ENCODE measurements at regions not wholly inside any gene's neighbourhood (a gene's known extent, or its start where the extent isn't known, plus 50 kb on each side); places are given as distances from the start of the nearest gene placed in this dataset.

GRCh38 chr1:73953586-73953985 is 244.4 kb downstream of the LRRIQ3 start:
- Histone ChIP-seq H3K9me3 (ENCODE audit: control insufficient read depth in 3 of 3, low read length in 3 of 3) (no peaks in the 10 kb centered on the region), H3K4me3 (ENCODE audit: low read length in 3 of 3) (no peak overlapping the region), H3K27me3 (ENCODE audit: control insufficient read depth in 3 of 3, insufficient read depth in 3 of 3, low read length in 3 of 3) (no peaks in the 10 kb centered on the region), H3K36me3 (ENCODE audit: control insufficient read depth in 3 of 3, insufficient read depth in 3 of 3, low read length in 3 of 3) (no peaks in the 10 kb centered on the region), H3K27ac (ENCODE audit: low read depth, low read length) (no peak overlapping the region), H3K4me1 (ENCODE audit: control insufficient read depth in 3 of 3, insufficient read depth in 3 of 3, low read length in 3 of 3) (no peaks in the 10 kb centered on the region), H3K9ac (ENCODE audit: low read depth in 1 of 3, low read length in 3 of 3) (no peak overlapping the region)

GRCh38 chr1:73953186-73953585 is 244.8 kb downstream of the LRRIQ3 start:
- Histone ChIP-seq H3K27ac (ENCODE audit: low read depth, low read length) (no peak overlapping the region), H3K4me3 (ENCODE audit: low read length in 3 of 3) (no peak overlapping the region), H3K4me1 (ENCODE audit: control insufficient read depth in 3 of 3, insufficient read depth in 3 of 3, low read length in 3 of 3) (no peaks in the 10 kb centered on the region), H3K27me3 (ENCODE audit: control insufficient read depth in 3 of 3, insufficient read depth in 3 of 3, low read length in 3 of 3) (no peaks in the 10 kb centered on the region), H3K9ac (ENCODE audit: low read depth in 1 of 3, low read length in 3 of 3) (no peak overlapping the region), H3K9me3 (ENCODE audit: control insufficient read depth in 3 of 3, low read length in 3 of 3) (no peaks in the 10 kb centered on the region), H3K36me3 (ENCODE audit: control insufficient read depth in 3 of 3, insufficient read depth in 3 of 3, low read length in 3 of 3) (no peaks in the 10 kb centered on the region)

- no peaks in the 10 kb centered on the region for H3K27me3 ChIP-seq (ENCODE audit: control insufficient read depth in 3 of 3, insufficient read depth in 3 of 3, low read length in 3 of 3)
- H3K9ac ChIP-seq (ENCODE audit: low read depth in 1 of 3, low read length in 3 of 3), result no peak overlapping the region
- no peaks in the 10 kb centered on the region for H3K4me1 ChIP-seq (ENCODE audit: control insufficient read depth in 3 of 3, insufficient read depth in 3 of 3, low read length in 3 of 3)
- no peaks in the 10 kb centered on the region for H3K9me3 ChIP-seq (ENCODE audit: control insufficient read depth in 3 of 3, low read length in 3 of 3)
- no peaks in the 10 kb centered on the region for H3K36me3 ChIP-seq (ENCODE audit: control insufficient read depth in 3 of 3, insufficient read depth in 3 of 3, low read length in 3 of 3)
- no peak overlapping the region for H3K4me3 ChIP-seq (ENCODE audit: low read length in 3 of 3)
- H3K27ac ChIP-seq (ENCODE audit: low read depth, low read length), result no peak overlapping the region
Measured at GRCh38 chr1:73948055-73948454, 249.9 kb downstream of the LRRIQ3 start.

- Histone ChIP-seq H3K9ac (ENCODE audit: low read depth in 1 of 3, low read length in 3 of 3) (no peak overlapping the region), H3K4me3 (ENCODE audit: low read length in 3 of 3) (no peak overlapping the region), H3K27ac (ENCODE audit: low read depth, low read length) (no peak overlapping the region), H3K36me3 (ENCODE audit: control insufficient read depth in 3 of 3, insufficient read depth in 3 of 3, low read length in 3 of 3) (no peaks in the 10 kb centered on the region), H3K9me3 (ENCODE audit: control insufficient read depth in 3 of 3, low read length in 3 of 3) (no peaks in the 10 kb centered on the region), H3K4me1 (ENCODE audit: control insufficient read depth in 3 of 3, insufficient read depth in 3 of 3, low read length in 3 of 3) (no peaks in the 10 kb centered on the region), H3K27me3 (ENCODE audit: control insufficient read depth in 3 of 3, insufficient read depth in 3 of 3, low read length in 3 of 3) (no peaks in the 10 kb centered on the region)
Measured at GRCh38 chr1:73947009-73947408, 251.0 kb downstream of the LRRIQ3 start.

- Histone ChIP-seq H3K4me3 (ENCODE audit: low read length in 3 of 3) (no peak overlapping the region), H3K27me3 (ENCODE audit: control insufficient read depth in 3 of 3, insufficient read depth in 3 of 3, low read length in 3 of 3) (no peaks in the 10 kb centered on the region), H3K27ac (ENCODE audit: low read depth, low read length) (no peak overlapping the region), H3K36me3 (ENCODE audit: control insufficient read depth in 3 of 3, insufficient read depth in 3 of 3, low read length in 3 of 3) (no peaks in the 10 kb centered on the region), H3K9ac (ENCODE audit: low read depth in 1 of 3, low read length in 3 of 3) (no peak overlapping the region), H3K9me3 (ENCODE audit: control insufficient read depth in 3 of 3, low read length in 3 of 3) (no peaks in the 10 kb centered on the region), H3K4me1 (ENCODE audit: control insufficient read depth in 3 of 3, insufficient read depth in 3 of 3, low read length in 3 of 3) (no peaks in the 10 kb centered on the region)
Measured at GRCh38 chr1:73943270-73943669, 254.7 kb downstream of the LRRIQ3 start.

GRCh38 chr1:73930293-73930692 is 267.7 kb downstream of the LRRIQ3 start:
- no peaks in the 10 kb centered on the region for H3K27me3 ChIP-seq (ENCODE audit: control insufficient read depth in 3 of 3, insufficient read depth in 3 of 3, low read length in 3 of 3)

DNA sequence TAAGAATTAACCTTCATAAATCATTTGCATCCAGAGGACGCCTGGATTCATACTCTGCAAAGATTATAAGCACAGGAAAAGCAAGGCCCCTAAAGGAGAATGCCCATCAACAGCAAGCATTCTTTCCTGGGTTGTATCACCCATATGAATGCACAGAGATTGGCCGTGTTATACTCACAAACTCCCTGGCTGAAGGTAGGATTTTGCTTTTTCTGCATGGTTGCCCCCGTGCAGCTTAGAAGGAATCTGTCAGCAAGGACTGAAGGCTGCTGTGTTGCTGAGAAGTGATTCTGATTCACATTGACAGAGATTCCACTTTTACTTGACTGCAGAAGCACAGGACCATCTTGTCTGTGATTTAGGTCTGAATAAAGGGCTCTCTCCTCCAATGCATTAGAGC is 283.0 kb downstream of the LRRIQ3 start:
- H3K4me3 ChIP-seq (ENCODE audit: low read length in 3 of 3), result no peak overlapping the region
- no peaks in the 10 kb centered on the region for H3K36me3 ChIP-seq (ENCODE audit: control insufficient read depth in 3 of 3, insufficient read depth in 3 of 3, low read length in 3 of 3)
- H3K4me1 ChIP-seq (ENCODE audit: control insufficient read depth in 3 of 3, insufficient read depth in 3 of 3, low read length in 3 of 3), result no peaks in the 10 kb centered on the region

More at GRCh38 chr1:73930293-73930692, 267.7 kb downstream of the LRRIQ3 start:
- no peak overlapping the region for H3K4me3 ChIP-seq (ENCODE audit: low read length in 3 of 3)
- no peaks in the 10 kb centered on the region for H3K9me3 ChIP-seq (ENCODE audit: control insufficient read depth in 3 of 3, low read length in 3 of 3)
- no peak overlapping the region for H3K27ac ChIP-seq (ENCODE audit: low read depth, low read length)
- no peaks in the 10 kb centered on the region for H3K36me3 ChIP-seq (ENCODE audit: control insufficient read depth in 3 of 3, insufficient read depth in 3 of 3, low read length in 3 of 3)
- H3K9ac ChIP-seq (ENCODE audit: low read depth in 1 of 3, low read length in 3 of 3), result no peak overlapping the region
- H3K4me1 ChIP-seq (ENCODE audit: control insufficient read depth in 3 of 3, insufficient read depth in 3 of 3, low read length in 3 of 3), result no peaks in the 10 kb centered on the region

DNA sequence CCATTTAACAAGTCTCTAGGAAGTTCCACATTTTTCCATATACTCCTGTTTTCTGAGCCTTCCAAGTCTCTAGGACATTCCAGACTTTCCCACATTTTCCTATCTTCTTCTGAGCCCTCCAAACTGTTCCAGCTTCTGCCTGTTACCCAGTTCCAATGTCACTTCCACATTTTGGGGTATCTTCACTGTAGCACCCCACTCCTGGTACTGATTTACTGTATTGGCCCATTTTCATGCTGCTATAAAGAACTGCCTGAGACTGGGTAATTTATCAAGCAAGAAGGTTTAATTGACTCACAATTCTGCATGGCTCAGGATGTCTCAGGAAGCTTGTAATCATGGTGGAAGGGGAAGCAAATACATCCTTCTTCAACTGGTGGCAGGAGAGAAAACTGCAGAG is 285.0 kb downstream of the LRRIQ3 start:
- Histone ChIP-seq H3K27ac (ENCODE audit: low read depth, low read length) (no peak overlapping the region), H3K36me3 (ENCODE audit: control insufficient read depth in 3 of 3, insufficient read depth in 3 of 3, low read length in 3 of 3) (no peaks in the 10 kb centered on the region), H3K4me3 (ENCODE audit: low read length in 3 of 3) (no peak overlapping the region), H3K9me3 (ENCODE audit: control insufficient read depth in 3 of 3, low read length in 3 of 3) (no peaks in the 10 kb centered on the region), H3K9ac (ENCODE audit: low read depth in 1 of 3, low read length in 3 of 3) (no peak overlapping the region), H3K4me1 (ENCODE audit: control insufficient read depth in 3 of 3, insufficient read depth in 3 of 3, low read length in 3 of 3) (no peaks in the 10 kb centered on the region), H3K27me3 (ENCODE audit: control insufficient read depth in 3 of 3, insufficient read depth in 3 of 3, low read length in 3 of 3) (no peaks in the 10 kb centered on the region)

More for the DNA sequence above, 283.0 kb downstream of the LRRIQ3 start:
- Histone ChIP-seq H3K27ac (ENCODE audit: low read depth, low read length) (no peak overlapping the region), H3K9ac (ENCODE audit: low read depth in 1 of 3, low read length in 3 of 3) (no peak overlapping the region), H3K27me3 (ENCODE audit: control insufficient read depth in 3 of 3, insufficient read depth in 3 of 3, low read length in 3 of 3) (no peaks in the 10 kb centered on the region), H3K9me3 (ENCODE audit: control insufficient read depth in 3 of 3, low read length in 3 of 3) (no peaks in the 10 kb centered on the region)

- H3K36me3 ChIP-seq (ENCODE audit: control insufficient read depth in 3 of 3, insufficient read depth in 3 of 3, low read length in 3 of 3), result no peaks in the 10 kb centered on the region
- no peaks in the 10 kb centered on the region for H3K4me1 ChIP-seq (ENCODE audit: control insufficient read depth in 3 of 3, insufficient read depth in 3 of 3, low read length in 3 of 3)
- H3K9ac ChIP-seq (ENCODE audit: low read depth in 1 of 3, low read length in 3 of 3), result no peak overlapping the region
- no peak overlapping the region for H3K4me3 ChIP-seq (ENCODE audit: low read length in 3 of 3)
- H3K27me3 ChIP-seq (ENCODE audit: control insufficient read depth in 3 of 3, insufficient read depth in 3 of 3, low read length in 3 of 3), result no peaks in the 10 kb centered on the region
- no peak overlapping the region for H3K27ac ChIP-seq (ENCODE audit: low read depth, low read length)
- no peaks in the 10 kb centered on the region for H3K9me3 ChIP-seq (ENCODE audit: control insufficient read depth in 3 of 3, low read length in 3 of 3)
Measured at GRCh38 chr1:73911849-73912248, 286.1 kb downstream of the LRRIQ3 start.

GRCh38 chr1:73910466-73910865 is 287.5 kb downstream of the LRRIQ3 start:
- Histone ChIP-seq H3K4me1 (ENCODE audit: control insufficient read depth in 3 of 3, insufficient read depth in 3 of 3, low read length in 3 of 3) (no peaks in the 10 kb centered on the region), H3K4me3 (ENCODE audit: low read length in 3 of 3) (no peak overlapping the region), H3K27ac (ENCODE audit: low read depth, low read length) (no peak overlapping the region), H3K36me3 (ENCODE audit: control insufficient read depth in 3 of 3, insufficient read depth in 3 of 3, low read length in 3 of 3) (no peaks in the 10 kb centered on the region), H3K9me3 (ENCODE audit: control insufficient read depth in 3 of 3, low read length in 3 of 3) (no peaks in the 10 kb centered on the region), H3K9ac (ENCODE audit: low read depth in 1 of 3, low read length in 3 of 3) (no peak overlapping the region), H3K27me3 (ENCODE audit: control insufficient read depth in 3 of 3, insufficient read depth in 3 of 3, low read length in 3 of 3) (no peaks in the 10 kb centered on the region)

- Histone ChIP-seq H3K27ac (ENCODE audit: low read depth, low read length) (no peak overlapping the region), H3K27me3 (ENCODE audit: control insufficient read depth in 3 of 3, insufficient read depth in 3 of 3, low read length in 3 of 3) (no peaks in the 10 kb centered on the region), H3K4me1 (ENCODE audit: control insufficient read depth in 3 of 3, insufficient read depth in 3 of 3, low read length in 3 of 3) (no peaks in the 10 kb centered on the region), H3K9me3 (ENCODE audit: control insufficient read depth in 3 of 3, low read length in 3 of 3) (no peaks in the 10 kb centered on the region), H3K36me3 (ENCODE audit: control insufficient read depth in 3 of 3, insufficient read depth in 3 of 3, low read length in 3 of 3) (no peaks in the 10 kb centered on the region), H3K9ac (ENCODE audit: low read depth in 1 of 3, low read length in 3 of 3) (no peak overlapping the region), H3K4me3 (ENCODE audit: low read length in 3 of 3) (no peak overlapping the region)
Measured at GRCh38 chr1:73910062-73910461, 287.9 kb downstream of the LRRIQ3 start.

All from skeletal muscle tissue (tissue), 3 donors.